GM21528 (cell line): ENCODE measurements at regions not wholly inside any gene's neighbourhood (a gene's known extent, or its start where the extent isn't known, plus 50 kb on each side); places are given as distances from the start of the nearest gene placed in this dataset.

Source experiments
- ATAC-seq: cut with Tn5 transposase; IDR thresholded peaks from one replicate; pipeline ENCODE4 v1.9.1; 2021; ENCODE audit warnings: mild to moderate bottlenecking, moderate library complexity; ENCODE audit not compliant: unreplicated experiment, low FRiP score

DNA sequence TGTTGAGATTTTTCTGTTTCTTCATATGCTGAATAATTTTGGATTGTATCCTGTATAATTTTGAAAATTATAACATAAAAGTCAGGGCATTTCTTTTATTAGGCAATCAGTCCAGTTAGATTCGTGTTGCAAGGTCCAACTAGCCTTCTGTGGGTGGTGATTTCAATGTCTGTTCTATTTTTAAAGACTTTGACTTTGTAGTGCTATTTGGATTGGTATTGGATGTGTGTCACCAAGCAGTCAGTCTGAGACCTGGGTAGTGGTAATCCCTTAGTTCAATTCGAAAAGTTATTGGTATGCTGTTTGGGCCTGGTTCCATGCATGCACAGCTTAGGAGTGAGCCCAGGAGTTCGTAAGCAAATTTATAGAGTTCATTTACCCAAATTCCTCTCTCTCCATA lies 82.2 kb downstream of the EPDR1 start:
- ATAC-seq, result no peak

DNA sequence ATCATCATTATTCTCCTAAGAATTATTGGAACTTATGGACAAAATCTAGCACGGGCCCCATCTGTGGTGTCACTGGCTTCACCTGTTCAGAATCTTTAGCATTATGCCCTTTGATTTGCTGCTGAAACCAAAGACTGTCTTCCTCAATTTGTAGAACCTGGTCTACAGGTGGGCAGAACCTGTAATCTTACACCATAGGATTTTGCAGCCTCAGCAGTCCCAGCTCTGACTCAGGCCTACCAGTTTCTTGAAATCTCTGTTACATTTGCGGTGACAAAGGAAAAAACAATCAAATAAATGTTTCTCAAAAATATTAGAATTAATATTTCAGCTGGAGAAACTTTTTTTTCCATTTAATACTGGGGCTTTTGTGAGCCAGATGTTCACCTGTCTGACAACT lies 86.1 kb downstream of the EPDR1 start:
- ATAC-seq, result no peak

DNA sequence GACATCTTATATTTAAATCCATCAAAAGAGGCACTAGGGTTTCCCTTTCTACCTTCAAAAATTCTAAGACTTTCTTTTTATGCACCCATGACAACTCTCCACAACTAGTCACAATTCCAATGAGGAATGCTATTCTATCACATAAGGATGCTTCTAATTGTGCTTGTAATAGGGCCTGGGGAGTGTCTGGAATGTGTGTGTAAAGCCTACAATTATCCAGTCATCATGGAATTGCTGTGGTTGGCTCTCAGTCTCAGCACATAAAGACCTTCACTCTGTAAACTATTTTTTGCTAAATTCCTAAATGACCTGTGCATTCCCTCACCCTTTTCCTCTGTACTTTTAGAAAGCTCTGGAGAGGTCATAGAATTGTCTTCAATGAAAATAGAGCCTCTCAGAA lies 86.7 kb downstream of the EPDR1 start:
- no peak for ATAC-seq

DNA sequence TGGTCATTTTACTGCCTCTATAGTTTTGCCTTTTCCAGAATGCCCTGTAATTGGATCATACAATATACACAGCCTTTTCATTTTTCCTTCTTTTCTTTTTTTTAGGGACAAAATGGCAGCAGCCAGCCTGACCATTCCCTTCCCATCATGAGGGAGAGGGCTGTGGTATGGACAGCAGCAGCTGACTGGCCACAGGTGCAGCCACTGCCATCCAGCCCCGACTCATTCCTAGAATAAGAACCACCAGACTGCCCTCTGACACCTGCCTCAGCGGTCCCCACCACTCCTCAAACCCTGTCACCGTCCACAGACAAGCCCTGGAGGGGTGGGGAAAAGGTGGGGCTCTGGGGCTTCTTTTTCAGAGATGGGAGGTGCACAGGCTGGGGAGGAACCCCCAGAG lies 92.8 kb downstream of the EPDR1 start:
- ATAC-seq, result no peak

DNA sequence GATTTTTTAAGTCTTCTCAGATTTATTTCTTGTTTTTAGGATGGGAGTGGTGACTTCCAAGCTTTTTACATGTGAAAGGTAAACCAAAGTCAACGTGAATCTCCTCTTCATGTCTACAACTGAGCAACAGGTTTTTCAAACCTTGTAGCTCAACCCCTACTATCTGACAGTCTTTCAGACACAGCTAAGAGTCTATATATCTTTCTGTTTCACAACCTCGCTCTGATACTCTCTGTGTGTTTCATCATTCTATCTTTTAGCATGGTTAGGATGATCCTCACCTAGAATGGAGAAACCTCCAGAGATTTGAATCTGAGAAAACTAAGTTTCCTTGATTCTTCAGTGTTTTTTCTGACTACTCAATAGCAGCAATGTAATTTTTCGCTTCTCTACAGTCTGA lies 96.1 kb downstream of the EPDR1 start:
- no peak for ATAC-seq

DNA sequence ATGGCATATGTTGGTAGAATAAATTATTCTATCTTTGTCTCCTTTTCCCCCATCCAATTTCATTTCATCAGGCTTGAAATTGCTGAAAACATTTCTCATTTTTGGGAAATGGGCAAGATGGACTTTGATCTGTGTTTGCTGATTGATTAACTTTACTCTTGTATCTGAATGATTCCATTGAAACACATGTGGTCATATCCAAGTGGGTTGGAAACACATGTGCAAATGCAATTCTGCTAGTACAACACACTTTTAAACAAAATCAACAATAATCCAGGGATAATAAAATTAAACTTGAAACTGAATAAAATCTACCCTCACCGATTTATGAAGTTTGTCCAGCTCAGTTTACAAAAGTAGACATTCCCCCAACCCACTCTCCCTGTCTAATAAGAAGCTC lies 96.9 kb downstream of the EPDR1 start:
- ATAC-seq, result no peak

DNA sequence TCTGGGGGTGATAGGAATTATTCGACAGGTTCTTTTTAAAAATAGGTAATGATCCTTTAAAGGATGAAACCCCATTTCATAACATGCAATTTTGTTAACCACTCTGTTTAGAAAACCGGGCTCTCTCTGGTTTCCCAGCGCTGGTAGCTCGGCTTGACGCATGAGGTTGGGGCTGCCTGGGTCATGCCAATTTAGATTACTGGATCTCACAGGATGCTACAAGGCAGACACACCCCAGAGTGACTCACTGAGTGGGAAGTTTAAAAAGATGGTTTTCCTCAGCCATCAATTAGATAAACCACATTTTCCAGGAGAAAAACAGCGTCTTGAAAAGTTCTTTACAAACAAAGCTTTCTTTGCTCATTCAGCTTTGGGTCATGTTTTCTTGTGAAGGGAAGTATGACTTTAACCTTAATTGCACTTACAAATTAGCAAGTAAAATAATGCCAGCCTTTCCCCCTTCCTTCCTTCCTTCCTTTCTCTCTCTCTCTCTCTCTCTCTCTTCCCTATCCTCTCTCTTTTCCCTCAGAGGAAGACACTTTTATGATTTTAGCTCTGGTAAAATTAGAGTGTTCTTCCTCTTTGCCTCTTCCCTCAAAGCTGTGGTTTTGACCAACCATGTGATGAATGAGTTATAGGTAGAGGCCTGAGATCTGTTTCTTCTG lies 99.8 kb downstream of the EPDR1 start:
- ATAC-seq, result no peak

DNA sequence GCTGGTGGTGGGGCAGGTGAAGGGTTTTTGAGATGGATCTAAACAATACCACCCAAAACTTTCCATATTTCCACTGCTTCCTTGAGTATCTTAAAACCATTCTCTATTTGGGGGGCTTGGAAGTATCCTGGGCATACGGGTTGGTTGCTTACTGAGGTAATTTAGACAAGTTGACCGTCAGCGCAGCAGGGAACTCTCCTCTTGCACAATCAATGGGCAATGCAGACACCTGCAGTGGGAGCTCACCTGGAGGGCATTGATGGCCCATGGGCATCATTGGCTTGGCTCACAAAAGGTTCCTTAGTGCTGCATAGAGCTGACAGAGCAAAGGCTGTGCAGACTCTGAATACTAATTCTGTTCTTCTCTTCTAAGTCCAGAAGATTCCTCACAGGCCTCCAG lies 101.5 kb downstream of the EPDR1 start:
- ATAC-seq, result no peak

DNA sequence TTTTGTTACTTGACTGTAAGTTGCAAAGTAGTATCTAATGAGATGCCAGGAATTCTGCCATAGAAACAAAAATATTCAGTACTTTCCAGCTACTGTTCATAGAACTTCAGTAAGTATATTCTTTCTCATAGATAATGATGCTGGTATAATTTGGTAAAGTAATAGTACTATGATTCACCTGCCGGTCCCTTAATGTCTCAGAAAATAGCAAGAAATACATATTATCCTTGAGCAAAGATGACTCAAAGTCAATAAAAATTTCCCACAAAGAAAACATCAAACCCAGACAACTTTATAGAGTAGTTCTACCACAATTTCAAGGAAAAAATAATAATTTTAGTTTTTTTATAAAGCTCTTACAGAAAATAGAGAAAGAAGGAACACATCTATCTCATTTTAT lies 105.4 kb downstream of the EPDR1 start:
- ATAC-seq, result no peak

DNA sequence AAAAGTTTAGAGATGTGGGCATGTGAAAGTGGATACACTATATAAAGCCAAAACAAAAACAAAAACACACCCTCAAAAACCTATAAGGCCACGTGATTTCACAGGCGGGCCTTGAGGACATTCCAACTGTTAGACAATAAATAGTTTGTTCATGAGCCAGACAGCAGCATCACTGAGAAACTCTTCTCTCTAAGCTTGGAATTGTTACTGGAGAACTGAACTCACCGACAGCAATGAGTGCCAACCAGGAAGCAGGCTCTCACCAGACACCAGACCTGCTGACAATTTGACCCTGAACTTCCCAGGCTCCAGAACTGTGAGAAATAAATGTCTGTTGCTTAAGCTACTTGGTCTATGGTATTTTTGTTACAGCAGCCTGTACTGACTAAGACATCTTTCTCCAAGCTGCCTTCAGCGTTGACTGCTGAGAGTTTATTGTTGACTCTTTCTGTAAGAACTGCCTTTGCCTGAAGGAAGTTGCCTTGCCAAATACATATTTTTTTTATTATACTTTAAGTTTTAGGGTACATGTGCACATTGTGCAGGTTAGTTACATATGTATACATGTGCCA lies 107.5 kb downstream of the EPDR1 start:
- ATAC-seq, result no peak

DNA sequence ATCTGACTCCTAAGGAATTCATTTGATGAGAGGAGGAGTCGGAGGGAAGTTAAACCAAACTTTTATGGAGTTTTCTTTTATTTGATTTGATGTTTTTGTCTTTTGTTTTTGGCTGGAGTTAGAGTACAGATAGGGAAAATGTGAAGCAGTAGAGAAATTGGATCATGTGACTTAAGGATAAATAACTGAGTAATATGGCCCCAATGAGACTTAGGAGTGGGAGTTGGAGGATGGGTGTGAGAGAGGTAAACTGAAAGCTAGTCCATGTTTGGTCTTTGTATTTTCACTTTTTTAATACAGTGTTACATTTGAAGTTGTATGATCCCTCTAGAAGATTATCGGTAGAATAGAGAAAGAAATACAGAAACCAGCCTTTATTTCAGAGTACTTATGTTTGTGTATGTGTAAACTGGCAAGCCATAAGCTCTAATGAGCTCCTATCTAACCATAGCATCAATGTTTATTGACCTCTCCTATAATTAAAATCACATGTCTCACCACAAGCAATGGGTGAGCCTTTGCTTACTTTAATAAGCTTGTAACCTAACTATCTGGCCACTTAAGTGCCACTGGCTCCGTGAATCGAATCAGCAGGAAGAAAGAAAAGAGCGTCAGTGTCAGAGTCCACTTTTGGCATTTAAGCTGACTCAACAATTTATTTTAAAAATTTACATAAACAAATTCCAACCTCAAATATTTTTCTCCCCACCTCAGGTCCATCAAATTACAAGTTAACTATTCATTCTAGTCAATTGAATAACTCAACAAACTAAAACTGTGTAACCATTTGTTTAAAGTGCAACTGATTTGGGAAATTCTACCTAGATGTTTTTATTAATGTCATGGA lies 113.8 kb downstream of the EPDR1 start:
- no peak for ATAC-seq

DNA sequence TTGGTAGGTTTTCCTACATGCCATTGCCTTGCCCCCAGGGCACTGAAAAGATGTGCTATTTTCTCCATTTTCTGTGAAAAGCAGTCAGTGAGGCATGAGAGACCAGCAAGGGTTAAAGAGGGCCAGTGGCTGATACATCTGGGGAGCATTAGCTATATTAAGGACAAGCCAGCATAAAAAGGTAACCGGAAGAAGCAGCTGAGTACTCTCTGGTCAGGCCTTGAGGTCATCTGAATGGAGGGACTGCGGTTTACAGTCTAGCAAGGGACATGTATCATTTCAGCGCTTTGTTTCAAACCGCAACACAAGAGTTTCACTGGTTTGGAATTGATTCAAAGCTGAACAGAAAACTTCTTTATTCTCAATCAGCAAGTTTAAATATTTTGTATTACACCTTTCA lies 120.4 kb downstream of the EPDR1 start:
- ATAC-seq, result no peak

DNA sequence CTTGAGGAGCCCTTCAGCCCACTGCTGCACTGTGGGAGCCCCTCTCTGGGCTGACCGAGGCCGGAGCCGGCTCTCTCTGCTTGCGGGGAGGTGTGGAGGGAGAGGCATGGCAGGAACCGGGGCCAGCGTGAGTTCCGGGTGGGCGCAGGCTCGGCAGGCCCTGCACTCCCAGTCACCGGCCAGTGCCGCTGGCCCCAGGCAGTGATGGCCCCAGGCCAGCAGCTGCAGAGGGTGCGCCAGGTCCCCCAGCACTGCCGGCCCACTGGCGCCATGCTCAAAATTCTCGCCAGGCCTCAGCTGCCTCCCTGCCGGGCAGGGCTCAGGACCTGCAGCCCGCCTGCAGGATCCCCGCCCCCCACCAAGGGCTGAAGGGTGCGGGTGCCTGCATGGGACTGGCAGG lies 128.4 kb upstream of the STARD3NL start:
- ATAC-seq, result no peak

DNA sequence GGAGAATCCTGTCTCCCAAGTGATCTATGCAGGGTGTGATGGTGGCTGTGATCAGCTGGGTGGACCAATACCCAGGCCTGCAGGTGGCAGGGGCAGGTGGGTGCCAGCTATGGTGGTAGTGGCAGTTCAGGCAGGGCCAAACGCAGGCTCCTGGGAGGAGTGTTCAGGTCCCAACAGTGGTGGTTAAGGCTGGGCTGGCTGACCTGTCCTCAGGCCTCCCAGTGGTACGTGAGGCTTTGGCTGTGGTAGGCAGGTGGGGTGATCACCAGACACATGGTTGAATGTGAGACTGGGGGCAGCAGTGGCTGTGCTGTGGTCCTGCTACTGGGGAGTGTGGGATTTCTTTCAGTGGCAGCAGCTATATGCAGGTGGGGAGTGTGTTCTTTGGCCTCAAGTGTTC lies 126.7 kb upstream of the STARD3NL start:
- no peak for ATAC-seq

DNA sequence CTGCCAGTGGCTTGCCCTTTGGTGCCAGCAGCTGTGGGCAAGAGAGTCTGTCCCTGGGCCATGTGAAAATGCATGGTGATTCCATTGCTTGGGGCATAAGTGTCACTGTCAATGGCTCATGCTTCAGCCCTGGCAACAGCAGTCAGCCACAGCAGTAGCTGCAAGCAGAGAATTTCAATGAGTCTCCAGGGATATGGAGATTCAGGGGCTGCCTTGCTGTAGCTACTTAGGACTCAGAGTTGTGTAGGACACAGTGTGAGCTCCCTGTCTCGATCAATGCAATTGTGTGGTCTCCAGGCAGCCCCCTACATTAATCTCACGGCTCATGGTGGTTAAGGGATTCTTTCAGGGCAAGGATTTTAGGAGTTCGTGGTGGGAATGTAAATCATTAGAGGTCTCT lies 126.3 kb upstream of the STARD3NL start:
- ATAC-seq, result no peak

DNA sequence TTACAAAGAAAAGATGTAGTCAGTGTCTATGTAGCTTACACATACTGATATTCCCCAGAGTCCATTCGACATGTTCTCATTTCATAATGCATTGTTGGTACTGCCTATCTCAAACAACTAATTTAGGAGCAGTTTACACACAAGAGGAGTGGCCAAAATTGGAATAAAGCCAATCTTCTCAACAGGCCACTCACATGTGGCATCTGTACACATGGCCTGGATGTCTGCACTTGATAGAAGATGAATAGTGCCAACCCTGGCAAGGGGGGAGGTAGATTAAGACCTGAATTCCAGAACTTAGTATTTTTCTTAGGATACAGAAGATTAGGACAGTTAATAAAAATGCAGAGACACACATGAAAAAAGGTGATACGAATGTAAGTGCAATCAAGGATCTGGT lies 125.3 kb upstream of the STARD3NL start:
- no peak for ATAC-seq

DNA sequence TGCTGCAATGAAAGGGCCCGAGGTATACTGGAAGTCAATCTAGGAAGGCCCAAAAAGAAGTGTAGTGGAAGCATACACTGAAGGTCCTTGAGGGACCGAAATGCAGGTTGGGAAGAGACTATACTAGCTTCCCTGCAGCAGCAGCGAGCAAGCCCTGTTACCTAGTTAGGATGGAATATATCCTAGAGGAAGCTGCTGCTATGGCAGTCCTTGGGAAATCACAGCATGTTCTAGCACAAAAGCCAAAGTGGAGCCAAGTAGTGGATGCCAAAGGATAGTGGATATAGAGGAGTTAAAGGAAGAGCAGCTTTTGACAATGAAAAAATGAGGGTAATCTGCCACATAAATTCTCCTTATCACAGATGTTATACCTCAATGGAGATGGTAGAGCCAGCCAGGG lies 123.8 kb upstream of the STARD3NL start:
- ATAC-seq, result no peak

DNA sequence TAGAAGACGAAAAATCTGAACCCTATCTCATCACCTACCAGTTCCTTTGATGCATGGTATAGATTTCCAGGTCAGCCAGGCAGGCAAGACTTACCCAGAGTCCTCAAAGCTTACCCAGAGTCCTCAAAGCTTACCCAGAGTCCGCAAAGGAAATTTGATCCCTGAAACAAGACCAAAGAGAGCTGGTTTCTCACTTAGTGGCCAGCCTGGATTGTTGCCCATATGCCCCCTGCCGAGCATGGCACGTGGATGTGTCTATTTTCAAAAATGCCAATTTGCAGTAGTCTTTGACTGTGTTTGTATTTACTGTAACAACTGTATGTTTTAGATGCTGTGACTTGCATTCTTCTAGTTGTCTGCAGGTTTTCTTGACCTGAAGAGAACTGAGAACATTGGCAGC lies 120.2 kb upstream of the STARD3NL start:
- no peak for ATAC-seq

DNA sequence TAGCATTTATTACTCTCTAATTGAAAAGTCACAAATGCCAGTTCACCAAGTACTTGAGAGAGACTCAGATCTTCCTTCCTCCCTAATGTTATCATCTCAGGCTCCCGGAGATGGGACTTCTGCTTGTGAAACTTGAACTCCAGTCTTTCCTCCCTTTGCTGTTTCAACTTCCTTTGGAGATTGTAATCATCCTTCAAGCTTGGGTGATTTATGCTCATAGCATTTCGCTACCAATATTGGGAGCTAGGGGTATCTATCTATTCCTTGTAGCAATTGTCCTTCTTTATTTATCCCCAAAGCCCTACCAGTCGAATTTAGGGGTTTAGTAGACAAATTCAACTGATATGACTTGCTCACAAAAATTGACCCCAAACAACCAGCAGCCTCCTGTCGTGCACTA lies 117.9 kb upstream of the STARD3NL start:
- ATAC-seq, result no peak

DNA sequence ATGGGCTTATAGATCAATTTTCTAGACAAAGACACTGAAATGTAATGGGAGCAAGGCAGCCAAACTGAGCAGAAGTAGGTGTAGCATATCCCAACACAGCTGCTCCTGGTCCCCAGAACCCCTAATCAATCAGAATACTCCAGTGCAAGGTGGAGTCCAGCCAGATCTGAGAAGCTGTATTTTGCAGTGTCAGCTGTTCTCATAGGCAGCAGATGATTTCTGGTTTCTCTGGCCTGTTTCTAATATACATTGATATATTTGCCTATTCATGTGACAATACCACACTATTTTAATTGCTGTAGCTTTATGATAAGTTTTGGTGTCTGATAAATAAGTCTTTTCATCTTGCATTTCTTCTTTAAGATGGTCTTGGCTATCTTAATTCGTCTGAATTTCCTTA lies 117.4 kb upstream of the STARD3NL start:
- no peak for ATAC-seq

DNA sequence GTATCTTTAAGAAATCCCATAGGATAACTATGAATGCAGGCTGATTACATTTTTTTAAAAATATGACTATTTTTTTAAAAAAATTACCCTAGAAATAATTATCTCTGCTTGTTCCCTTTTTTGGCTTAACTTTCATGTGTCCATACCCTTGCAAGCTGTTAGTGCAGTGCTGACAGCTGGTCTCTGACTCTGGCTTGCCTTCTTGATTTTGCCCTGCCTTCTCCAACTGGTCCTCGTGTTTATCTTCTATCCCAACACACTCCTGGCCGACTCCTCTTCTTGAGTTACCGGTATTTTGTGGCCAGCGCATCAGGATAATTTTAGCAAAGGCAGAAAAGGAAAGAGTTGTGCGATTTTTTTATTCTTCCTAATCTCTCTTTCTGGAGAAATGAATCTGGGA lies 111.7 kb upstream of the STARD3NL start:
- no peak for ATAC-seq

DNA sequence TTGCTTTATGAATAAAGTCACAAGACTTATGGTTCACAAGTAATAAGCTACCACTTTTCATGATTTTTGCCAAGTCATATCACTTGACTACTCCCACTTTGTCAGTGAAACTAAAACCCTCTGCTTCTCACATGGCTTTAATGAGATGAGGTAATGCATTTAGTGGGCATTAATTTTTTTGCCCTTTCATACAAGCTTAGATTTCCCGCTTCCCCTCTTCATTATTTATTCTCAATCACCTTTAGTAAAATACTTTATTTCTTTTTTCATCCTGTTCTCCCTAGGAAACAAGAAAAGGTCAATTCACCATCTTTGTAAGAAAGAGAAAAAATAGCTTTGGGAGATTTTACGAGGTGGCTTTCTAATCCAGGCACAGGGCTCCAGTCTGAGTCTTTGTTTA lies 109.6 kb upstream of the STARD3NL start:
- ATAC-seq, result no peak
